ENCODE measurements at regions not wholly inside any gene's neighbourhood (a gene's known extent, or its start where the extent isn't known, plus 50 kb on each side); places are given as distances from the start of the nearest gene placed in this dataset.

DNA sequence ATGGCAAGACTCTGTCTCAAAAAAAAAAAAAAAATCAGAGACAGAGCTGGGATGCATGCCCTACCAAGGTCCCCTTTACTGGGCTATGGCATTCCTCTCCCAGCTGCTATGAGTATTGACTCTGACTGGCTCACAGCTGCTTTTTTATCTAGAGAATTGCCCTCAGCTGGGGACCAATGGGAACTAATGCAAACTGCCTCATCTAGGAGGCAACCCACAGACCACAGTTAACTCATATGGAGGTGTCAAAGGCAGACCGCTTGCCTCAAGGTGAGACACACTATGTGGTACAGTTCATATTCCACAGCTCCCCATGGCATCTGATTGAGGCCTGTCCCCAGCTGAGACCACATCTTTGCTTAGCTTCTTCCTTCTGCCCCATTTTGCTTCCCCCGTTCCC is 183.5 kb upstream of the EOMES start:
- no peak overlapping the region for H3K4me3 ChIP-seq (ENCODE audit: low read length)
- H3K9ac ChIP-seq (ENCODE audit: low read depth, low read length) = no peak overlapping the region
- no peaks in the 10 kb centered on the region for H3K36me3 ChIP-seq (ENCODE audit: insufficient read depth, low read length)
- no peak overlapping the region for H3K4me2 ChIP-seq (ENCODE audit: low read length)
- no peaks in the 10 kb centered on the region for H3K9me3 ChIP-seq (replicated peaks; ENCODE audit: low read length)
- no peaks in the 10 kb centered on the region for H3K27me3 ChIP-seq (ENCODE audit: control insufficient read depth, insufficient read depth, low read length)
- H3K4me1 ChIP-seq (ENCODE audit: control insufficient read depth, insufficient read depth, low read length) = no peaks in the 10 kb centered on the region

DNA sequence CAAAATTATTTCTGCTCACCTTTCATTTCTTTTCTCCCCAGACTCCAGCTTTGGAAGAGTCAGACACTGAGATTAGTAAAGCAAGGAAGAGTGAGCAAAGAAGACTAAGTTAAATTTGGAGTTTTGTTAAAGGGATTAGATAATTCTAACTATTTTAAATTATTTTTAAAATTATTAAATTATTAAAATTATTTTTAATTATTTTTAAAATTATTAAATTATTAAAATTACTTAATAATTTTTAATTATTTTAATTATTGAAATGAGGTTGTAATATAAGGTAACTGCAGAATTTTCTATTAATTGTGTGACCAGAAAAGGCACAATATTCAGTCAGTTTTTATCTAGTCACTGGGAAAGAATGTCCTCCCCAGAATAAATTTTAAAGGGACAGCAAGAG is 185.0 kb upstream of the EOMES start:
- Histone ChIP-seq H3K9ac (ENCODE audit: low read depth, low read length) (no peak overlapping the region), H3K4me1 (ENCODE audit: control insufficient read depth, insufficient read depth, low read length) (no peaks in the 10 kb centered on the region), H3K27me3 (ENCODE audit: control insufficient read depth, insufficient read depth, low read length) (no peaks in the 10 kb centered on the region), H3K4me3 (ENCODE audit: low read length) (no peak overlapping the region), H3K36me3 (ENCODE audit: insufficient read depth, low read length) (no peaks in the 10 kb centered on the region), H3K9me3 (replicated peaks; ENCODE audit: low read length) (no peaks in the 10 kb centered on the region), H3K4me2 (ENCODE audit: low read length) (no peak overlapping the region)

DNA sequence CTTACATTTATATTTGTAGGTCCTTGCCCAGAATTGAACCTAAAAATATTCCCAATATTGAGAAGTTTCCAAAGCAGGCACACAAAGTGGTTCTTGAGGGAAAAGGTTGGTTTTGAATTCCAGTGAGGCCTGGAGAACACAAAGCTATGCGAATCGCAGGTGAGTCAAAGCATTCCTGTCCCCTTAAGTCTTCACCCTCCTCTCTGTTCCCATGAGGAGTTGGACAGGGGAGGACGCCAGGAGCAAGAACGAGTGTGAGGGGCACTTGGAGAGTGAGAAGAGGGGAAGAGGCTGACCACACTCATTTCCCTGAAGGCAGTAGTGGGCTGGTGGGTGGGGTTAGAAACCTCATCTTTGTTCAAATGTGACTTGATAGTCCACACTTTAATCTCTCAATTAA is 185.8 kb upstream of the EOMES start:
- no peaks in the 10 kb centered on the region for H3K9me3 ChIP-seq (replicated peaks; ENCODE audit: low read length)
- no peaks in the 10 kb centered on the region for H3K4me1 ChIP-seq (ENCODE audit: control insufficient read depth, insufficient read depth, low read length)
- no peaks in the 10 kb centered on the region for H3K27me3 ChIP-seq (ENCODE audit: control insufficient read depth, insufficient read depth, low read length)
- H3K4me3 ChIP-seq (ENCODE audit: low read length) = no peak overlapping the region
- H3K9ac ChIP-seq (ENCODE audit: low read depth, low read length) = no peak overlapping the region
- no peaks in the 10 kb centered on the region for H3K36me3 ChIP-seq (ENCODE audit: insufficient read depth, low read length)
- no peak overlapping the region for H3K4me2 ChIP-seq (ENCODE audit: low read length)

- Histone ChIP-seq H3K9ac (ENCODE audit: low read depth, low read length) (no peak overlapping the region), H3K9me3 (replicated peaks; ENCODE audit: low read length) (no peaks in the 10 kb centered on the region), H3K4me2 (ENCODE audit: low read length) (no peak overlapping the region), H3K4me3 (ENCODE audit: low read length) (no peak overlapping the region), H3K4me1 (ENCODE audit: control insufficient read depth, insufficient read depth, low read length) (no peaks in the 10 kb centered on the region), H3K36me3 (ENCODE audit: insufficient read depth, low read length) (no peaks in the 10 kb centered on the region), H3K27me3 (ENCODE audit: control insufficient read depth, insufficient read depth, low read length) (no peaks in the 10 kb centered on the region)
These were observed 188.3 kb upstream of the EOMES start for GRCh38 chr3:27910456-27910855.

DNA sequence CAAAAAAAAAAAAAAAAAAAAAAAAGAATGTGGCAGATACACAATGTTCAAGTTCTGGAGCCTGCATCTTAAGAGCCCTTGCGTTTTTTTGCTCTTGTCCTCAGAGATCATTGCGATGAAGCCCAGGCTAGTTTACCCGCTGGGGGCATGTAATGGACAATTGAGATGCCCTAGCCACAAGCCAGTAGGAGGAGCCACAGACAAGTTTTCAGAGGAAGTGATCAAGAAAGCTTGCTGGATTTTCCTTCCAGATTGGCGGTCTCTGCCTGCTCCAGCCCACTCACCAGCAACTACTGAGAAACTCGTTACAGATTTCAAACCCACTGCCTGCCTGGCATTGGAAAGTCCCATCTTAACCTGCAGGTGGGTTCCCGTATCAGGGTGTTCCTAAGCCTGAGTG is 192.1 kb upstream of the EOMES start:
- H3K9me3 ChIP-seq (replicated peaks; ENCODE audit: low read length) = no peaks in the 10 kb centered on the region
- no peak overlapping the region for H3K9ac ChIP-seq (ENCODE audit: low read depth, low read length)
- H3K4me1 ChIP-seq (ENCODE audit: control insufficient read depth, insufficient read depth, low read length) = no peaks in the 10 kb centered on the region
- H3K4me2 ChIP-seq (ENCODE audit: low read length) = no peak overlapping the region
- H3K36me3 ChIP-seq (ENCODE audit: insufficient read depth, low read length) = no peaks in the 10 kb centered on the region
- H3K4me3 ChIP-seq (ENCODE audit: low read length) = no peak overlapping the region
- no peaks in the 10 kb centered on the region for H3K27me3 ChIP-seq (ENCODE audit: control insufficient read depth, insufficient read depth, low read length)

DNA sequence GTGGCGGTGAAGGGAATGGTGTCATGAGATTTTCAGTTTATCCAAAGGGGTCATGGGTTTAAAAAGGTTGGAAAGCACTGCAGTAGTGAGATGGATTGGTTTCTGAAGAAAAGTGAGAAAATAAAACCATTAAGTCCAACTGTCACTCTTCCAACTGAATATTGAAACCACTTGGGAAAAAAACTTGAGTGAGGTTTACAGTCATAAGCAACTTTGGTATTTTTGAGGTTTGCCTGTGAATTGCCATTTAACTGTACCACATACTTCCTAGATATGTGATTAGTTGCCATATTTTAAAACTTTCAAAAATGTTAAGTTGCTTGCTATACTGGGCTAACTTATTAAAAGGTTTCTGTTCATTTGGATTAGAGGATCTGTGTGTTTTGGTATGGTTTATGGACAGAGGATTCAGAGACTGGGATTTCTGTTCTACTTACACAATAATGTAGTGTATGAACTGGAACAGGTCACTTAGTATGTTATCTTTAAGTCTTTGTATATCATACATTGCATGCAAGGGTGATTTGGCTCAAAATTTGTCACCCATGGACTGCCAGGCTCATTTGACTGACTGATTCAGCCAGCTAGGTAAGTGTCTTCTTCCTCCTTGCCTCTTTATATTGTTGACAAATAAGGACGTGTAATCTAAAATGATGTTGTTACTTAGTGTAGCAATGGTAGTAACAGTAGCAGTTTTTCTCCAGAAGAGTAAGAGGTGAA is 201.4 kb upstream of the EOMES start:
- no peaks in the 10 kb centered on the region for H3K27me3 ChIP-seq (ENCODE audit: control insufficient read depth, insufficient read depth, low read length)
- H3K9me3 ChIP-seq (replicated peaks; ENCODE audit: low read length) = no peaks in the 10 kb centered on the region
- no peak overlapping the region for H3K9ac ChIP-seq (ENCODE audit: low read depth, low read length)
- H3K4me1 ChIP-seq (ENCODE audit: control insufficient read depth, insufficient read depth, low read length) = no peaks in the 10 kb centered on the region
- no peak overlapping the region for H3K4me3 ChIP-seq (ENCODE audit: low read length)
- no peak overlapping the region for H3K4me2 ChIP-seq (ENCODE audit: low read length)
- no peaks in the 10 kb centered on the region for H3K36me3 ChIP-seq (ENCODE audit: insufficient read depth, low read length)

DNA sequence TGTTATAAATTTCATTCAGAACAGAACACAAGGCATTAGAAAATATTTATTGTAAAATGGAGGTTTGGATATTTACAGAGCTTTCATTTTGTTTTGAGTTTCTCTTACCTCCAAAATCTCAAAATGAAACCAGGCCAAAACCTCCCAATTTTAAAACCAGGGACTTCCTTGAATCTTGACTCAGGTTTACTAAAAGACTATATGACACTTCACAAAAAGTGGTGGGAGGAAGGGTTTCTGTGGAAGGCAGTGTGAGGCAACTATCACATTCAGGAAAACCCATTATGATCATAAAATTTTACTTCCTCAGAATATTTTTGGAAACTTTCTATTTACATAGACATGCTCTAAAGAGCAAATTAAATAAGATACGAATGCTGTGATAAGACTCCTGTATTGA is 205.8 kb upstream of the EOMES start:
- Histone ChIP-seq H3K9me3 (replicated peaks; ENCODE audit: low read length) (no peaks in the 10 kb centered on the region), H3K9ac (ENCODE audit: low read depth, low read length) (no peak overlapping the region), H3K4me2 (ENCODE audit: low read length) (no peak overlapping the region), H3K36me3 (ENCODE audit: insufficient read depth, low read length) (no peaks in the 10 kb centered on the region), H3K4me3 (ENCODE audit: low read length) (no peak overlapping the region), H3K4me1 (ENCODE audit: control insufficient read depth, insufficient read depth, low read length) (no peaks in the 10 kb centered on the region), H3K27me3 (ENCODE audit: control insufficient read depth, insufficient read depth, low read length) (no peaks in the 10 kb centered on the region)

- H3K4me3 ChIP-seq (ENCODE audit: low read length) = no peak overlapping the region
- no peaks in the 10 kb centered on the region for H3K4me1 ChIP-seq (ENCODE audit: control insufficient read depth, insufficient read depth, low read length)
- peaks cover 5% of the 10 kb centered on the region for H3K27me3 ChIP-seq (ENCODE audit: control insufficient read depth, insufficient read depth, low read length)
- H3K36me3 ChIP-seq (ENCODE audit: insufficient read depth, low read length) = no peaks in the 10 kb centered on the region
- H3K4me2 ChIP-seq (ENCODE audit: low read length) = no peak overlapping the region
- no peaks in the 10 kb centered on the region for H3K9me3 ChIP-seq (replicated peaks; ENCODE audit: low read length)
- H3K9ac ChIP-seq (ENCODE audit: low read depth, low read length) = no peak overlapping the region
These were observed 208.0 kb upstream of the EOMES start for GRCh38 chr3:27930052-27930602.

- H3K4me1 ChIP-seq (ENCODE audit: control insufficient read depth, insufficient read depth, low read length) = peaks cover 3% of the 10 kb centered on the region
- no peaks in the 10 kb centered on the region for H3K9me3 ChIP-seq (replicated peaks; ENCODE audit: low read length)
- no peak overlapping the region for H3K9ac ChIP-seq (ENCODE audit: low read depth, low read length)
- no peak overlapping the region for H3K4me2 ChIP-seq (ENCODE audit: low read length)
- H3K36me3 ChIP-seq (ENCODE audit: insufficient read depth, low read length) = no peaks in the 10 kb centered on the region
- H3K27me3 ChIP-seq (ENCODE audit: control insufficient read depth, insufficient read depth, low read length) = peaks cover 5% of the 10 kb centered on the region
- no peak overlapping the region for H3K4me3 ChIP-seq (ENCODE audit: low read length)
These were observed 213.4 kb upstream of the EOMES start for GRCh38 chr3:27935492-27935891.

DNA sequence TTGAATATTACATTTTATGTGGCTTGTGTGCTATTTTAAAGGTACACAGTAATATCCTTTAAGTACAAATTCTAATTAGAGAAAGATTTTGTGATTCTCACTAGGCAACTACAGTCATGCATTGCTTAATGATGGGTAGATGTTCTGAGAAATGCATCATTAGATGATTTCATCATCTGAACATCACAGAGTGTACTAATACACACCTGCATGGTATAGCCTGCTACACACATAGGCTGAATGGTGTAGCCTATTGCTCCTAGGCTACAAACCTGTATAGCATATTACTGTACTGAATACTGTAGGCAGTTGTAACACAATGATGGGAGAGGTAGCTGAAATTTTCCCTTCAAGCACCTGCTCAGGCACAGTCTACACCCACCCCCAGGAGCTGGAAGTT is 217.4 kb upstream of the EOMES start:
- H3K4me2 ChIP-seq (ENCODE audit: low read length) = no peak overlapping the region

DNA sequence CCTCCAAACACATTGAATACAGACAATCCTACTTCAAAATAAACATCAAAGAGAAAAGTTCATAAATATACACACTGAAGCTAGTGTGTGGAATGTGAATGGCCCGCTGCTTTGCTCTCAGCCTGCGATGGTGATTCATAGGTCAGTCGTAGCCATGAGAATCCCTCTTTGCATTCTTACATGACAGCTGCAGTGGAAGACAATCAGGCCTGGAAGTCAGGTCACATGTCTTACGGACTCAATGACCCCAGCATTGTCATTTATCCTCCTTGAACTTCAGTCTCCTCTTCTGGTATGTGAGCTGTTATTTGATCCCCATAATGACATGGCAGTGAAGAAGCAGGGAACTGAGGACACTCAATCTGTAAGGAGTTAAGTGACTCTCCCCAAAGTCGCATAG is 217.8 kb upstream of the EOMES start:
- Histone ChIP-seq H3K4me1 (ENCODE audit: control insufficient read depth, insufficient read depth, low read length) (peaks cover 3% of the 10 kb centered on the region), H3K4me2 (ENCODE audit: low read length) (no peak overlapping the region), H3K4me3 (ENCODE audit: low read length) (no peak overlapping the region), H3K9ac (ENCODE audit: low read depth, low read length) (no peak overlapping the region), H3K27me3 (ENCODE audit: control insufficient read depth, insufficient read depth, low read length) (no peaks in the 10 kb centered on the region), H3K36me3 (ENCODE audit: insufficient read depth, low read length) (no peaks in the 10 kb centered on the region), H3K9me3 (replicated peaks; ENCODE audit: low read length) (no peaks in the 10 kb centered on the region)

More for the DNA sequence above, 217.4 kb upstream of the EOMES start:
- no peaks in the 10 kb centered on the region for H3K9me3 ChIP-seq (replicated peaks; ENCODE audit: low read length)
- peaks cover 4% of the 10 kb centered on the region for H3K27me3 ChIP-seq (ENCODE audit: control insufficient read depth, insufficient read depth, low read length)
- no peak overlapping the region for H3K4me3 ChIP-seq (ENCODE audit: low read length)
- H3K36me3 ChIP-seq (ENCODE audit: insufficient read depth, low read length) = no peaks in the 10 kb centered on the region
- no peak overlapping the region for H3K9ac ChIP-seq (ENCODE audit: low read depth, low read length)
- peaks cover 3% of the 10 kb centered on the region for H3K4me1 ChIP-seq (ENCODE audit: control insufficient read depth, insufficient read depth, low read length)

GRCh38 chr3:27943106-27943505 is 221.0 kb upstream of the EOMES start:
- Histone ChIP-seq H3K9ac (ENCODE audit: low read depth, low read length) (no peak overlapping the region), H3K4me3 (ENCODE audit: low read length) (no peak overlapping the region), H3K9me3 (replicated peaks; ENCODE audit: low read length) (no peaks in the 10 kb centered on the region), H3K4me1 (ENCODE audit: control insufficient read depth, insufficient read depth, low read length) (peaks cover 3% of the 10 kb centered on the region), H3K27me3 (ENCODE audit: control insufficient read depth, insufficient read depth, low read length) (no peaks in the 10 kb centered on the region), H3K4me2 (ENCODE audit: low read length) (no peak overlapping the region), H3K36me3 (ENCODE audit: insufficient read depth, low read length) (no peaks in the 10 kb centered on the region)

All from skeletal muscle satellite cell (primary cell).